Gastroesophageal sphincter (tissue), 3 donors: ENCODE measurements at regions not wholly inside any gene's neighbourhood (a gene's known extent, or its start where the extent isn't known, plus 50 kb on each side); places are given as distances from the start of the nearest gene placed in this dataset.

Experiments
- POLR2AphosphoS5 ChIP-seq: sonication (generic); formaldehyde crosslinking; IDR thresholded peaks from one replicate; pipeline ENCODE4 v1.6.1; 2017; ENCODE audit warnings: antibody characterized with exemption
- TF ChIP-seq, protein P1 (sequence below), 4 experiments: fragments of 200-600 bp in 2 of 4; fragments of 450-650 bp in 2 of 4; sonication (generic) in 1 of 4; IDR thresholded peaks; one replicate each; pipeline ENCODE4 v1.5.1; 2017 to 2019; ENCODE audit warnings: antibody characterized with exemption in 4 of 4, mild to moderate bottlenecking in 2 of 4, moderate library complexity in 2 of 4

GRCh38 chr5:53362521-53362941 is 117.9 kb upstream of the FST start:
- TF ChIP-seq, protein P1, sequence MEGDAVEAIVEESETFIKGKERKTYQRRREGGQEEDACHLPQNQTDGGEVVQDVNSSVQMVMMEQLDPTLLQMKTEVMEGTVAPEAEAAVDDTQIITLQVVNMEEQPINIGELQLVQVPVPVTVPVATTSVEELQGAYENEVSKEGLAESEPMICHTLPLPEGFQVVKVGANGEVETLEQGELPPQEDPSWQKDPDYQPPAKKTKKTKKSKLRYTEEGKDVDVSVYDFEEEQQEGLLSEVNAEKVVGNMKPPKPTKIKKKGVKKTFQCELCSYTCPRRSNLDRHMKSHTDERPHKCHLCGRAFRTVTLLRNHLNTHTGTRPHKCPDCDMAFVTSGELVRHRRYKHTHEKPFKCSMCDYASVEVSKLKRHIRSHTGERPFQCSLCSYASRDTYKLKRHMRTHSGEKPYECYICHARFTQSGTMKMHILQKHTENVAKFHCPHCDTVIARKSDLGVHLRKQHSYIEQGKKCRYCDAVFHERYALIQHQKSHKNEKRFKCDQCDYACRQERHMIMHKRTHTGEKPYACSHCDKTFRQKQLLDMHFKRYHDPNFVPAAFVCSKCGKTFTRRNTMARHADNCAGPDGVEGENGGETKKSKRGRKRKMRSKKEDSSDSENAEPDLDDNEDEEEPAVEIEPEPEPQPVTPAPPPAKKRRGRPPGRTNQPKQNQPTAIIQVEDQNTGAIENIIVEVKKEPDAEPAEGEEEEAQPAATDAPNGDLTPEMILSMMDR (IDR thresholded peaks at IDR 0.05) = no peak
- no peak for TF ChIP-seq POLR2AphosphoS5
